ENCODE measurements at regions not wholly inside any gene's neighbourhood (a gene's known extent, or its start where the extent isn't known, plus 50 kb on each side); places are given as distances from the start of the nearest gene placed in this dataset.

DNA sequence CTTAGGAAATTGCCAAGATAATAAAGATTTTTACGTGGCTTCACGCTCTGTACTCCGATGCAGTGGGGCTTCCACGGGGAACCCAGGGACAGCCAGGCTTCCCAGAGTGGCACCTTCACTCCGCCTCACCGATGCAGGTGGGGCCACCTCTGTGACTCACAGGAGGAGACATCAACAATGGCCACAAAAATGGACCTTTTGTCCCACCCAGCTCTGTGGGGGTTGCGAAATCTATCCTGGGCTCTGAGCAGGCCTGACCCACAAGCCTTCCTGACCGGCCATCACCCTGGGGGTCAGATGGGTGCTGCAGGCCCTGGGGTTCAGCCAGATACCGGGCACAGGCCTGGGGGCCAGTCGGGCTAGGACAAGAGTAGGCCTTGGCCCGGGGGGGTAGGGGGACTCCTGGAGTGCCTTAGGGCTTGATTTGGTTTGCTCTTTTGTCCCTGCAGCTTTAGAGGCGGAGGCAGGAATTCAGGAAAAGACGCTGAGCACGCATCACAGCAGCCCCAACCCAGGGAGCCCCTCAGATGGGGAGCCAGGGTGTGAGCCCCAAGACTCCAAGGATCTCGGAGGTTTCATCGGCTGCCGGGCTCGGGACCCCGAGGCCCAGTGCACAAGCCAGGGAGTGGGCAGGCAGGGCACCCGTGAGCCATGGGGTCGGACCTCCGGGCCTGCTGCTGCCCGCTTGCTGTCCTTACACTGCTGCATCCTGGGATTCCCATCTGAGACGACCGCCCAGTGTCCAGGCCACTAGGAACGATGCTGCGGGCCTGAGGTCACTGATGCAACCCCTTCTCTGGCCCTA is 136.5 kb upstream of the NKX1-1 start:
- CTCF ChIA-PET, result no interaction called here
- intact Hi-C loops (cut with micrococcal nuclease), result no loop called here

DNA sequence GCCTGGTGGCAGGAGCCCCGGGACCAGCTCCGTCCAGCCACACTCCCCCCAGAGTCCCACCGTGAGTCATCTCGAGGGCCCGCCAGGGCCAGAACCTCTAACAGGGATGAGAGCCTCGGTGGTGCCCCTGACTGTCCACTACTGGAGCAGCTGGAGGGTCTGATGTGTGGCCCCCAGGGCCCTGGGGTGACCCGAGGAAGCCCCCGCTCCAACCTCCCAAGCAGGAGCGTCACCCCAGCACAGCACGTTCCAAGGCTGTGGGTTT is 135.9 kb upstream of the NKX1-1 start:
- CTCF ChIA-PET, result no interaction called here

More for the DNA sequence above, 136.5 kb upstream of the NKX1-1 start:
- DNase-seq, result no peak
- Mint-ChIP-seq H3K27me3 (peaks cover 2% of the 10 kb centered on the region), H3K27ac (no peak overlapping the region), H3K4me3 (no peak overlapping the region), H3K9me3 (no peaks in the 10 kb centered on the region), H3K36me3 (no peaks in the 10 kb centered on the region), H3K4me1 (ENCODE audit: low read depth) (peaks cover 13% of the 10 kb centered on the region)
- POLR2A ChIA-PET, result no interaction called here

DNA sequence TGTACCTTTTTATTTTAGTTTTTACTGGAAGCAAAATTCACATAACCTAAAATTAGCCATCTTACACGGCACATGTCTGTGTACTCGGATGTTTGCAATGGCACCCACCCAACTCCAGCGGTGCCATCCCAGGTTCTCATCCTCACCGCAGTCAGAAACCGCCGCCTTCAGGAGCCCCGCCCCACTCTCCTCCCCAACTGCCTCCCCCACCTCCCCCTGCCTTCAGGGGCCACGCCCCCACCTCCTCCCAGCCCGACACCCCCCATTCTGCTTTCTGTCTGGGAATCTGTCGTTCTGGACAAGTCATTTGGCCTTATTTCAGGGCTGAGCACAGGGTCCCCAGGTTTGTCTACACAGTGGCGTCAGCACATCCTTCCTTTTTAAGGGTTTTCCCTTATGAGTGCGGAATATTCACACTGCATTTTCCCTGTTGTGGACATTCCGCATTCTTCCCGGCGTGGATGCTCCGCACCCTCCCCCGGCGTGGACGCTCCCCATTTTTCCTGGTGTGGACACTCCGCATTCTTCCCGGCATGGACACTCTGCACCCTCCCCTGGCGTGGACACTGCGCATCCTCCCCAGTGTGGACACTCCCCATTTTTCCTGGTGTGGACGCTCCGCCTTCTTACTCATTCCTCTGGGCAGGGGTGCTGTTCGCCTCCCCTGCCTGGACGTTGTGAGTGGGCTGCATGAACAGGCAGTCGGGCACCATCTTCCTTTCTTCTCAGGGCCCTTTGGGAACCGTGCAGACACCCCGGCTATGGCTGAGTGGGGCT is 135.4 kb upstream of the NKX1-1 start:
- peaks cover 10% of the 10 kb centered on the region for H3K4me1 Mint-ChIP-seq (ENCODE audit: low read depth)
- no peak overlapping the region for H3K4me3 Mint-ChIP-seq
- no peak for DNase-seq
- intact Hi-C loops (cut with micrococcal nuclease), result no loop called here
- no peaks in the 10 kb centered on the region for H3K27me3 Mint-ChIP-seq
- no peaks in the 10 kb centered on the region for H3K36me3 Mint-ChIP-seq
- ChIA-PET POLR2A (no interaction called here), CTCF (no interaction called here)
- no peaks in the 10 kb centered on the region for H3K9me3 Mint-ChIP-seq
- no peak overlapping the region for H3K27ac Mint-ChIP-seq

More for the DNA sequence above, 135.9 kb upstream of the NKX1-1 start:
- intact Hi-C loops (cut with micrococcal nuclease), result no loop called here
- no peak for DNase-seq
- POLR2A ChIA-PET, result no interaction called here
- Mint-ChIP-seq H3K9me3 (no peaks in the 10 kb centered on the region), H3K27ac (no peak overlapping the region), H3K4me1 (ENCODE audit: low read depth) (peaks cover 10% of the 10 kb centered on the region), H3K36me3 (no peaks in the 10 kb centered on the region), H3K27me3 (no peaks in the 10 kb centered on the region), H3K4me3 (no peak overlapping the region)

DNA sequence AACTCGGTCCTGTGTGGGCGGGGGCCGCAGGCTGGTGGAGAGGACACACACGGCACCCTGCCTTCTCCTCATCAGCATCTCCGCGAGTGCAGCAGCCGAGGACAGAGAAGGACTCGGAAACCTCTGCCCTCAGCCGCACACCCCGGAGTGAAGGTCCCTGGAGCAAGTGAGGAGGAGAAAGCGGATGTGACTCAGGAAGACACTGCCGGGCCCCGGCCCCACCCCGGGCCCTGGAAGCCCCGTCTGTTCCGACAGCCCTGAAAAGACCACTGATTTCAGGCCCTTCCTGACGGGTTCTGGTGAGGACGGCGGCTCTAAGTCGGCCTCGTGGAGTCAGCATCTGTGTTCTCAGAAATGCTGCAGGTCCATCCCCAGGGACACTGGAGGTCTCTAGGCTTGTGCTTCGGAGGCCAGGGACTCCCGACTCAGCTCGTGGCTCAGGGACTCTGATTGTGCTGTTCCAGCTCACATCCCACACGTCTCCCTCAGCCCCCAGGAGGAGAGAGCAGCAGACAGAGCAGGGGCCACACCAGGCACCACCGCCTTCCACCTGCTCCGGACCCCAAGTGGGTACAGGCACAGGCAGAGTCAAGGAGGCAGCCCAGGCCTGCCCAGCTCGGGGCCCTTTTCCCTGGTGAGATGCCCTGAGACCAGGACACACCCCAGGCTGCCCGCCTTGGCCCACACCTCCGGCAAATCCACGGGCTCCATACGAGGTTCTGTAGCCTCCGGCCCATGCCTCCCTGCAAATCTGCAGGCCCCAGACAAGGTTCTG is 134.5 kb upstream of the NKX1-1 start:
- Mint-ChIP-seq H3K9me3 (no peaks in the 10 kb centered on the region), H3K27ac (no peak overlapping the region), H3K27me3 (no peaks in the 10 kb centered on the region), H3K4me3 (no peak overlapping the region), H3K4me1 (ENCODE audit: low read depth) (peaks cover 10% of the 10 kb centered on the region), H3K36me3 (no peaks in the 10 kb centered on the region)
- POLR2A ChIA-PET, result no interaction called here
- DNase-seq, result no peak
- CTCF ChIA-PET, result no interaction called here
- intact Hi-C loops (cut with micrococcal nuclease), result no loop called here

DNA sequence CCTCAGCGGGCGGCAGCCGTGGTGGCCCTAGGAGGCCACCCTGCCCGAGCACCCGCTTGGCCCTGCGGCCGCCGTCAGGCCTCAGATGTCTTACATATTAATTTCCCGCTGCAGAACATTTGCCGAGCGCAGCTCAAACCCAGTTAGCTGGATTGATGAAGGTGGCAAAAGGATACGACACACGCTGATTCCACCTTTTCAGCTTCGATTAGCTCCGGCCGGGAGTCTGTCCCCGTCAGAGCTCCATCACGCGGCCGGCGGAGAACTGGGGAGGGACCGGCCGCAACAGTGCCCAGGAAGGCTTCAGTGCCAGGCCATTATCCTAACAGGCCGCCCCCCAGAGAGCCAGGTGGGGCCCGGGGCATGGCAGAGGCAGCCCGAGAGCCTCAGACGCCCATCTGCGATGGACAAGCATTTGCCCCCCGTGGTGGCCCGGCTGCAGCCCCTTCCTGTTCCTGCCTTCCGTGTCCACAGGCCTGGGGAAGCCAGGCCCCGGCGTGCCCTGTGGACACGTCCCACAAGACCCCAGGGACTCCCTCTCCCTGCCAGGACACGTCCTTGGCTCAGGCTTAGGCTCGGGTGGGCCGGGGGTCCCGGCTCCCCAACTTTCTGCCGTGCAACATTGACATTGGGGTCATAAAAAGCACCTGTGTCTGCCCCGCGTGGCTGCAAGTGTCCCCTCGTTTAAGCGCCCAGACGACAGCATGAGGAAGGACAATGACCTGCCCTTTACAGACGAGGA is 133.8 kb upstream of the NKX1-1 start:
- POLR2A ChIA-PET, result no interaction called here
- Mint-ChIP-seq H3K36me3 (no peaks in the 10 kb centered on the region), H3K4me1 (ENCODE audit: low read depth) (peaks cover 10% of the 10 kb centered on the region), H3K4me3 (no peak overlapping the region), H3K27ac (no peak overlapping the region), H3K9me3 (no peaks in the 10 kb centered on the region), H3K27me3 (no peaks in the 10 kb centered on the region)
- intact Hi-C loops (cut with micrococcal nuclease), result no loop called here
- CTCF ChIA-PET, result interaction anchor here (0.6 kb wide), 1 partner anchor 89 kb away, joined by 3 read pairs; no protein-coding TSS in a partner anchor
- DNase-seq, result no peak

DNA sequence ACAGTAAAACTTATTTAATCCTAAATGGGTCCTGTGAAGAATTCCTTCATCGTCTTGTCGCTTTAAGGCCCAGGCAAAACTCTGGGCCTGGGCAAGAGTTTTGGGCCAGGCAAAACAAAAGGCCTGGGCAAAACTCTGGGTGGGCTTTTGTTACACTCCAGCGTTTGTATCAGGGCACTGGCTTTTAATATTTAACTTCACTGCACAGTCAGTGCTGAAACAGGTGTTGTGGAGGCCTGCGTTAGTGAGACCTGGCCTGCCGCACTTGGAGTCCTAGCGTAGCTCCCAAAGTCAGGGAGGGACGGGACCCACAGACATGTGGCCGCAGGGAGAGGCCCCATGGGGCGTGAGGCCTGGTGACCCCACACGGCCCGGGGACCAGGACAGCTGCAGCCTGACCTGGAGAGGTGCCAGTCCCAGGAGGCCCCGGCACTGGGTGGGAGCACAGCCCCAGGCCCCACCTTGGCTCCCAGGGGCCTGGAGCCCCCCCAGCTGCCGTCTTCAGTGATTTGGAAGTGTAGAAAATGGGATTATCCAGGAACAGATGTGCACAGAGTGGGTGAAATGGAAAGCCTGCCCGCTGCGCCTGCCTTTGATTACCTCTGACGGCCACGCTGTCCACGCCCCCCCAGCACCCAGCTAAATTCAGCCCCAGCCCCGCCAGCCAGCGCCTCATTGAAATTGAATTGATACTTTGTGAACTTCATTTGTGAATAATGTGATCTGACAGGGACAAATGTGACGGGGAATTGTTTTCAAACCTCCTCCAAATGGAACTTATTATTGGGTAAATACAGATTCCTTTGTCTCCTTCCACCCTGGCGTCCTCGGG is 132.9 kb upstream of the NKX1-1 start:
- no peaks in the 10 kb centered on the region for H3K36me3 Mint-ChIP-seq
- H3K9me3 Mint-ChIP-seq, result no peaks in the 10 kb centered on the region
- DNase-seq, result no peak
- H3K4me3 Mint-ChIP-seq, result no peak overlapping the region
- H3K27me3 Mint-ChIP-seq, result no peaks in the 10 kb centered on the region
- ChIA-PET POLR2A (no interaction called here), CTCF (interaction anchor here (0.6 kb wide), 1 partner anchor 90 kb away, joined by 3 read pairs; no protein-coding TSS in a partner anchor)
- H3K27ac Mint-ChIP-seq, result no peak overlapping the region
- H3K4me1 Mint-ChIP-seq (ENCODE audit: low read depth), result peaks cover 2% of the 10 kb centered on the region
- intact Hi-C loops (cut with micrococcal nuclease), result no loop called here

DNA sequence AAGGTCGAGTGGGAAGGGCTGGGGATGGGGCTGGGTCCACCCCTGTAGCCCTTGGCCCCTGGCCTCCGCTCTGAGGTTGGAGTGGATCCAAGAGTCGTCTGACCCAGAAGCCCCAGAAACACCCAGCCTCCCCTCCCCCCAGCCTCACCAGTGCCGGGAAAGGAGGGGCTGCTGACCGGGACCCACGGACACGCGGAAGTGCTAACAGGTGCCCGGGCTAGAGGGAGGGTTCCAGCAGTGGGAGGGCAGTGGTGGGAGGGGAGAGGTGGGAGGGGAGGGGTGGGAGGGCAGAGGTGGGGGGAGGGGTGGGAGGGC is 131.8 kb upstream of the NKX1-1 start:
- intact Hi-C loops (cut with micrococcal nuclease), result no loop called here
- H3K4me3 Mint-ChIP-seq, result no peak overlapping the region
- ChIA-PET CTCF (no interaction called here), POLR2A (no interaction called here)
- no peaks in the 10 kb centered on the region for H3K4me1 Mint-ChIP-seq (ENCODE audit: low read depth)
- H3K27ac Mint-ChIP-seq, result no peak overlapping the region
- no peaks in the 10 kb centered on the region for H3K9me3 Mint-ChIP-seq
- no peaks in the 10 kb centered on the region for H3K36me3 Mint-ChIP-seq
- no peaks in the 10 kb centered on the region for H3K27me3 Mint-ChIP-seq
- DNase-seq, result no peak

DNA sequence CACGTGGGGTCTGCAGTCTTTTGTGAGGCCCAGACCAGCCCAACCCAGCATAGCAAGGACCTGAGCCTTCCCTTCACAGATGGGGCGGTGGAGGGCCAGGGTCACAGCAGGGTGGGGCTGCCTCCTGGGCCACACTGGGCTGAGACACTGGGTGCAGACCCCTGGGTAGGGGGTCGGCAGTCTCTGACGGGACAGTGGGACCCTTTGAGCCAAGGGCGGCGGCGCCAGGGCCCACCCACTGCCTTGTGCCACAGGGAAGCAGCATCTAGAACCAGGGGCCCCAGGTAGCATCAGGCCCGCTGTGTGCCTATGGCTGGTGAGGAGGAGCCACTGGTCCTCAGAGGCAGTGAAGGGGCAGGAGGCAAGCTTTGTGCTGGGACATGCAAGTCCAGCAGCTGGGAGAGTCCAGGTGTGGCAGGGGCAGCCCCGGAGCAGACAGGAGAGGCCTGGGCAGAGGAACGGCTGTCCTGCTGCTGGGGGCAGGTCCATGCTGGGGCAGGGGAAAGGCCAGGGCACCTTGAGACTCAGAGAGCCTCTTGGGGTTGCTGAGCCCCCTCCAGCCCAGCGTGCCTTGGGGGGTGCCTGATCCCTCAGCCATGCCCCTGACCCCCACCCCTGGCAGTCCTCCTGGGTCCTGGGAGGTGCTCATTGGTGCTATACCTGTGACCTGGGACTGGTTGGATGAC is 131.3 kb upstream of the NKX1-1 start:
- POLR2A ChIA-PET, result no interaction called here
- DNase-seq, result no peak
- no peak overlapping the region for H3K4me3 Mint-ChIP-seq
- no peaks in the 10 kb centered on the region for H3K4me1 Mint-ChIP-seq (ENCODE audit: low read depth)
- H3K36me3 Mint-ChIP-seq, result no peaks in the 10 kb centered on the region
- CTCF ChIA-PET, result no interaction called here
- intact Hi-C loops (cut with micrococcal nuclease), result no loop called here
- no peak overlapping the region for H3K27ac Mint-ChIP-seq
- H3K9me3 Mint-ChIP-seq, result no peaks in the 10 kb centered on the region
- H3K27me3 Mint-ChIP-seq, result no peaks in the 10 kb centered on the region

DNA sequence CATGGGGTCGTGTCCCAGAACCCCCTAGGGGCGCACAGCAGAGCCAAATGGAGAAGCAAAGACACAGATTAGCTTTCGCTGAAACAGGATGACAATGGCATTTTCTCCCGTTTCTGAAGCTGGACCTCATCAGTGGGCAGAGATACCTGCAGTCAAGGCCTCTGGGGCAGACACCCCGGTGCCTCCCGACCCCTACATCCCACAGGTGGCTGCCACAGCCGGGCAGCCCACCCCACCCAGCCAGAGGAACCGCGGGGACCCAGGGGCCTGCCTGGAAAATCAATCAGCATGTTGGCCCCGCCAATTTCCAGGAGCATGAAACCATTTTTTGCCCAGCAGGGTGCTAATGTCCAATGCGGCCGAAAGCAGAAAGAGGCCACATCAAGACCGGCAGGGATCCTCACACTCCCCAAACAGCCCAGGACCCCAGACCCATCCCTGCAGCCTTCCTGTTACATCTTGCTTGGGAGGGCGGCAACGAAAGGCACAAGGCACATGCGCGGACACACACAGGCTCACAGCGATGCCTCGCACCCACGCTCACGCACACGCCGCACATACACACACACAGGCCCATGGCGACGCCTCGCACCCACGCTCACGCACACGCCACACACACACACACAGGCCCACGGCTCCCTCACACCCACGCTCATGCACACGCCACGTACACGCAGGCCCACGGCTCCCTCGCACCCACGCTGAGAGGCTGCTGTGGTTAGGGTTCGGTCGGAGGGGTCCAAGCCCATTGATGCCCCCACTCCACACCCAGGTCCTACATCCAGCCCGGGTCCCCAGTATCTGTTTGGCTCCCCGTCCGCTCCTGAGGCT is 130.6 kb upstream of the NKX1-1 start:
- no peaks in the 10 kb centered on the region for H3K27me3 Mint-ChIP-seq
- ChIA-PET CTCF (no interaction called here), POLR2A (no interaction called here)
- no peak for DNase-seq
- no peaks in the 10 kb centered on the region for H3K4me1 Mint-ChIP-seq (ENCODE audit: low read depth)
- H3K4me3 Mint-ChIP-seq, result no peak overlapping the region
- intact Hi-C loops (cut with micrococcal nuclease), result no loop called here
- no peaks in the 10 kb centered on the region for H3K36me3 Mint-ChIP-seq
- H3K9me3 Mint-ChIP-seq, result no peaks in the 10 kb centered on the region
- no peak overlapping the region for H3K27ac Mint-ChIP-seq

DNA sequence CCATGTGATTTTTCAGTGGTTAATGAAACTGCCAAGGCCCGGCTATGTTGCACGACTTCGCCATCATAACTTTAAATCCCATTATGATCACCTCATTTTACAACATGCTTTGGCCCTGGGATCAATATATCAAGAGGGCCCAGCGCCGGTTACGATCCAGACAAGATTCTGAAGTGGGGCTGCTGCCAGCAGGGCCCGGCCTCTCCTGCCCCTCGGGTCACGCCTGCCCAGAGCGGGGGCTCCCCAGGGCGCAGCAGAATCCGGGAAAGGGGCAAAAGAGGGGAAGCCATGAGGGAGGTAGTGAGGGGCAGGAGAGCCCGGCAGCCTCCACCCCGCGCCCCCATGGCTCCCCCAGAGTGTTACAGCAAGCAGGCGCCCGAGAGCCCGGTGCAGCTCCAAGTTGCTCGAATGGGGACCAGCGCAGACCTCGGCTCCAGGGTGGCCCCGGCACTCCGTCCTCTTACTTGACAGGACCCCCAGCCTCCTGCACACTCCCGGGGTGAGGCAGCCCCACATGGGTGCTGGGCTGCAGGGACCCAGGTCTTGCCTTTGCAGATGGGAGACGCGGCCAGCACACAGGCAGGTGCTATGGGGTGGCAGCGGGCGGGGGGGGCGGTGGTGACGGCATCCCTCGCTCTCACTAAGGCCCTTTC is 129.8 kb upstream of the NKX1-1 start:
- no peaks in the 10 kb centered on the region for H3K9me3 Mint-ChIP-seq
- POLR2A ChIA-PET, result no interaction called here

More for the DNA sequence above, 129.8 kb upstream of the NKX1-1 start:
- CTCF ChIA-PET, result no interaction called here
- DNase-seq, result no peak
- no peaks in the 10 kb centered on the region for H3K4me1 Mint-ChIP-seq (ENCODE audit: low read depth)
- H3K36me3 Mint-ChIP-seq, result no peaks in the 10 kb centered on the region
- intact Hi-C loops (cut with micrococcal nuclease), result no loop called here
- peaks cover 1% of the 10 kb centered on the region for H3K27me3 Mint-ChIP-seq
- no peak overlapping the region for H3K27ac Mint-ChIP-seq
- no peak overlapping the region for H3K4me3 Mint-ChIP-seq

Measured in activated CD4-positive, alpha-beta memory T cell treated with anti-CD3 and anti-CD28 coated beads for 36 hours (primary cell).